Central memory CD4-positive, alpha-beta T cell (primary cell): ENCODE measurements at regions not wholly inside any gene's neighbourhood (a gene's known extent, or its start where the extent isn't known, plus 50 kb on each side); places are given as distances from the start of the nearest gene placed in this dataset.

Experiments used
- DNase-seq: peaks from one replicate; pipeline ENCODE4 v3.0.0; 2022

DNA sequence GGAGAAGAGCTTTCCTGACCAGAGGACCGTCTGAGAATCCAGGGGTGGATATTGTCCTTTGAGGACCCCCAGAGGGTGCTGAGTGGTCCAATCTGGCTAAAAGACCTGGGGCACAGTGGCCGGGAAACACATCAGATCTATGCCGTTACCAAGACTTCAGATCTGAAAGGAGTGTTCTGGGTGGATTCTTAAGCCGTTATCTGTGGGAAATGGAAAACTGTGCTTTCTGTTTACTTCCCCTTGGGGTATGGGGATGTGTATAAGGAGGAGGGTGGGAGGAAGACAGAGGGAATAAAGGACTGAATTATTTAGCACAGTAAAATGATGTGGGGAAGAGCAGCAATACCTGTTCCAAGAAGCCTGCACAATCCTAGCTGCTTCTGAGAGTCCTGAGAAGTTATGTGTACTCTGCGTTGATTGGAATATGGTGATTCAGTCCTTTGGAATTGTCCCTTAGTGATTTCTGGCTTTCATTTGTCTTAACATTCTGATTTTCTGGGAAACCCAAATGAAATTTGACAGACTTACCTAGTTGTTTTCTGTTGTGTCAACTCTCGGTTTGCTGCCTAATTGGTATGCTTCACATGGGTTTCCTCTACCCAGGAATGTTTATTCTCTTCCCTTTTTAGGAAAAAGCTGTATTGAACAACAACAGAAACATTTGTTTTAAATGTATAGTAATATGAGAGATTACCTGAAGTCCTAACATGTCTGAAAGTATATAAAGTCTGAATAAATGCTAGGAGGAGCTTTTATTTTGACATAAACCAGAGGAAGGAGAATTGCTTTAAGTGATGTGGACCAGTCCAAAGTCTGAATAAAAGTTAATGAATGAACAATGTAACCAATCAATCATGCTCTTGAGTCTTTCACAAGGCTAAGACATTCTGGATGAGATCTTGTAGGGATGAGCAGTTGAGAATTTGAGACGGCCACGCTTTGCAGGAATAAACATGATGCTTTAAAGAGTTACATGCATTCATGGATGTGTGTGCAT is 427.1 kb upstream of the C2CD4B start:
- DNase-seq = no peak

GRCh38 chr15:62592920-62593319 is 427.8 kb upstream of the C2CD4B start:
- DNase-seq = no peak

GRCh38 chr15:62593681-62594399 is 428.8 kb upstream of the C2CD4B start:
- no peak for DNase-seq

- no peak for DNase-seq
These were observed 433.1 kb upstream of the C2CD4B start for GRCh38 chr15:62598217-62598616.

DNA sequence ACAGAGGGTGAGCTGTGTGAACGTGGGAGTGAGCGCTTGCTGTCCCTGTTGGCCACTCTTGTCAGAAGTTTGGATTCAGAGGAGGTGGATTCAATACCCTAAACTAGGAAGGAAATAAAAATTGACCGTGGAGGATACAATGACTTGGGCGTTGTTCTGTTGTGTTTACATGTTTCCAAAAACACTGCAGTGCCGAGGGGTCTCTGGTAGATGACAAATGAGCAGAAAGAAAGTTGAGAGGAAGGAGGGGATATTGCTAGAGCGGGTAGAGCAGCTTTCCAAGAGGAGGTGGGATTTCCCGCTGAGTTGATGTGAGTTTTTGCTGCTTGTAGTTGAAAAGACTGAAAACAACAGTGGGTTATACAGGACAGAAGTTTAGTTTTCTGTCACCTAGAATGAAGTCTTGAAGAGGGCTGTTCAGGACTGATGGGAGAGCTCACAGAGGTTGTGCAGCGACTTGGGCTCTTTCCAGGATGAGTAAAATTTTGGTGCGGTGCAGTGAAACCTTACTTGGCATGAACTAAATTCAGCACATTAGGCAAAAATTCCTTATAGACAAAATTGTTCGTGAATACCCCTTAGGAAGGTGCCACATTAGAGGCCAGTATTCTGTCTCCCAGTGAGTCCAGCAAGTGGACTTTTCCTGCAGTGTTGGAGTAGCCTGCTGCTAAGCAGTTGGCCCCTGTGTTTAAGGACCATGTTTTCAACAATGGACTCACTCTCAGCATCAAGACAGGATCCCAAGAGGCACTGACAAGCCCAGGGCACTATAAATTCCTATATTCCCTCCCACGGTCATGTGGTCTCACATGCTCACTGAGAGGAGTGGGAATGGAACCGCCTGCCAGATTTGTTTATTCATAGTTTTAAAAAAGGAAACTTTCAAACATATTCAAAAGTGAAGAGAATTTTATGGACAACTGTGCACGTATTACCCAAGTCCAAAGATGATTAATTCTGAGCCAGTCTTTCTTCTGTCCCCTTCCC is 435.0 kb upstream of the C2CD4B start:
- no peak for DNase-seq

GRCh38 chr15:62601777-62602545 is 436.9 kb upstream of the C2CD4B start:
- no peak for DNase-seq

GRCh38 chr15:62603742-62604141 is 438.7 kb upstream of the C2CD4B start:
- no peak for DNase-seq

DNA sequence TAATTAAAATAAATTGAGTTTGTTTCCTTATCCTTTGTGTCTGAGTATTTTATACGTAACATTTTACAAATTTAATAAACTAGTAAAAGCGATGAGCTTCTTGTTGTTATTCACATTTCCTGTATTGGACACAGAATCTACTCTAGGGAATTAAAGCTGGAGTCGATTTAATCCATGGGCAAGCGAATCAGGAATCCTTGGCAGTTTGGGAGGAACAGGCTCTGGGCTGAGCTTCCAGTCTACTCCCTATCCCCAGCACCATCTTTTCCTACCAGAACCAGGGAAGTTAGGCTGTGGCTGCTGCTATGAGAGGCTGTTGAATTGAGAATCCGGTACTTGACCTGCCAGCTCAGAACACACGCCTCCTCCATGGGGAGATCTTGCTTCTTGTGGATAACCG is 437.3 kb upstream of the TPM1 start:
- DNase-seq = no peak

GRCh38 chr15:62606376-62607113 is 436.0 kb upstream of the TPM1 start:
- DNase-seq = no peak

DNA sequence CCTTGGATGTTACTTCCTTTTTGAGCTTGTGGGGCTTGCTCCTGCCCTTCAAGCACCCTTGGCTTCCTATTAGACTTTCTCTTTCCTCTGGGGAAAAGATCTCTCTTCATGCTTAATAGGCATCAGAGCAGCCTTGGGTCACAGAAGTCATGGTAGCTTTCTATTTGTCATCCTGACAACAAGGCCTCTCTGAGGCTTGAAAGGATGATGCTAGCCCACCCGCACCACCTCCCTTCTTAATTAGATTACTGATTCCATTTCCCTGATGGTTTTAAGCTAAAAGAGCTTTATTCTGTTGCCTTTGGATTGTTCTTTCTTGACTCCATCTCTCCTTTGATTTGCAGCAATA is 435.5 kb upstream of the TPM1 start:
- no peak for DNase-seq

- no peak for DNase-seq
These were observed 434.9 kb upstream of the TPM1 start for GRCh38 chr15:62607643-62608042.

DNA sequence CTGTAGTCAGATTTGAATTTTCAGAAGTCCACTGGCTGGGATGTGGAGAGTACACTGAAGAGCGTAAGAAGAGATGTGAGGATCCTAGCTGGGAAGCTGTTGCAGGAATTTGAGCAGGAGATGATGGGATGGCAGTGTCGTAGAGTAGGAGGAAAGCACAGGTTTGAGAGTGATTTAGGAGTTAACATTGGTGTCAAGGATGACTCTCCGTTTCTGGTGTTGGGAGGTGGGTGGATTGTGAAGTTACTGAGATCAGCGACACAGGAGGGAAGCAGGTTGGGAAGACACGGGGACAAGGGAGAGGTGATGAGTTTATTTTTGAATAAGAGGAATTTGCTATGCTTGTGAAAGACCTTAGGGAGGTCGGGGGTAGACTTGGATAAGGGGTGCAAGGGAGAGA is 434.2 kb upstream of the TPM1 start:
- no peak for DNase-seq

- no peak for DNase-seq
These were observed 432.2 kb upstream of the TPM1 start for GRCh38 chr15:62610265-62610869.

DNA sequence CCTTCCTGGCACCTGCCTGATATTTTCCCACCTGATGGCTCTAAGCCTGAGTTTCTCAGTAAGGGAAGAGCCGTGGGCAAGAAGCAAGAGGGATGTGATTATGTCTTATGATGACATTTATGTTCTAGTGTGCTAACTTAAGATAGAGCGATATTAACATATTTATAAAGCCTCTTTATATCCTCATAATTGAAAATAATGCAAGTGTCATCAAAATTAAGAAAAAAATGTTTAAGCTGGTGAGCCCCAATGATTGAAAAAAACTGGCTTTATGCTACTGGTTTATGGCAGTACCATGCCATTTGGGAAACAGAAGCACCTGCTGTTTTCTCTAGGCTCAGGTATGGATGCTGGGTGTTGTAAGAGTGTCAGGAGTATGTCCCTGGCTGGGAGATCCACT is 431.5 kb upstream of the TPM1 start:
- no peak for DNase-seq

- no peak for DNase-seq
These were observed 430.3 kb upstream of the TPM1 start for GRCh38 chr15:62612183-62612733.

DNA sequence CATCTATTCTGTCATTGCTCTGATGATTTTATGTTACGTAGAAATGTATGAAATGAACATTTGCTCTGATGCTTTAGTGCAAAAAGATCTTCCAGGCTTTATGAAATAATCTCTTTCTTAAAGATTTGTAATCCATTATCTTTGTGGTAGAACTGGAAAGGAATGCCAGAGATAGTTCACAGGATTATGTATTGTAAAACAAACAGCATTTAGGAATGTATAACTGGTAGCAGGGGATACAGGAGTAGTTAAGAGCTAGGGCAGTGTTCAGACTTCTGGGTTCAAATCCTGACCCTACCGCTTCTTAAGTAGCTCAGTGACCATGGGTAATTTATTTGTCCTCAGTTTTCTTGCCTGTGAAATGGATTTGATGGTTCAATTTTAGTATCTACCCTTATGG is 429.8 kb upstream of the TPM1 start:
- no peak for DNase-seq

DNA sequence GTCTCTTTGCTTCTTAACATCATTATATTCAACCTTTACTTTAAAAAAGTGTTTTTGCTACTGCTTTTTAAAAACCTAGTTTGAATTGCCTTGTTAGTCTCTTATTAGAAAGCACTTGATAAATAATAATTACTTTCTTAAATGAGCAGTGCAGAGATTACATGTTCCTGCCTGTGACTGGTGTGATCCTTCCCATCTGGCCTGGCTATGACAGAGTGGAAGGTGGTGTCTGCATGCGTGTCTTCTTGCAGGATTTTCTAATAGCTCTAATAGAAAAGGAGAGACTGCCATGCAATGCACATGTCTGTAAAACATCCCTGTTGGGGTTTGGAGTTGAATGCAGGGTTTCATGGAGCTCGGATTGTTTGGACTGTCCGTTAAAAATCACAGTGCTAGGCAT is 425.8 kb upstream of the TPM1 start:
- DNase-seq = no peak

DNA sequence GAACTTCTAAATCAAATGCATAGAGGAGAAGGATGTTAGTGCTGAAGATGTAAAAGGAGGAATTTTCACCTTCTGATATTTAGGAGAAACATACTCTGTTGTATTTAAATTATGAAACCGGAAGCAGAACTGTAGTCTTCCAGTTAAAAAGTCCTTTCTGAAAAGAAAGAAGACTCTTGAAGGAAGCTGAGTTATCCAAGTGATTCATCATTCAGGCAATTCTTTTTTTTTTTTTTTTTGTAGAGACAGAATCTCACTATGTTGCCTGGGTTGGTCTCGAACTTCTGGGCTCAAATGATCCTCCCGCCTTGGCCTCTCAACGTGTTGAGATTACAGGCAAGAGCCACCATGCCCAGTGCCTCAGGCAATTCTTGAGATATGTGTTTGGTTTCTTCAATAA is 424.8 kb upstream of the TPM1 start:
- no peak for DNase-seq

DNA sequence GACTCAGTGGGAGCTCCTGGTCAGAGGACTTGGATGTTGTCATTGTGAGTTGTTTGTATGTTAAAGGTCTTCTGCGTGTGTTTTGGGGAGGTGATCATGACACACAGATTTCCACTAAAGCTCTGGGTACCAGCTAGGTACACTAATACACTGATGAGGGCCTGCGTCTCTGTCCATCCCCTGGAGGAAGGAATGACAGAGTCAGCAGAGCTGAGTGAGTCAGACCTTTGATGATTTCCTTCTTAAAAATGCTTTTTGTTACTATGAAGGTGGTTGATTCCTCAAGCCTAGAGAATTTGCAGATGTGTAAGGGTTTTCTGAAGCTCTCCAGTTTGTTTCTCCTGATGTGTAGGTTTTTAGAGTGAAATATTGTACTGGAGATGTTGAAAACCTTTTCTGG is 424.1 kb upstream of the TPM1 start:
- DNase-seq = no peak

- DNase-seq = no peak
These were observed 423.6 kb upstream of the TPM1 start for GRCh38 chr15:62618846-62619504.
